ENCODE measurements at regions not wholly inside any gene's neighbourhood (a gene's known extent, or its start where the extent isn't known, plus 50 kb on each side); places are given as distances from the start of the nearest gene placed in this dataset.
"Not testable (repeated sequence)": the region's sequence is repeated elsewhere in the genome, so short reads cannot be mapped to it uniquely, and the experiment has no call there.

- DNase-seq = no peak
Measured at GRCh38 chr5:104111632-104112031, 549.0 kb upstream of the NUDT12 start.

- DNase-seq = no peak
Measured at GRCh38 chr5:104096451-104096850, 533.9 kb upstream of the NUDT12 start.

DNA sequence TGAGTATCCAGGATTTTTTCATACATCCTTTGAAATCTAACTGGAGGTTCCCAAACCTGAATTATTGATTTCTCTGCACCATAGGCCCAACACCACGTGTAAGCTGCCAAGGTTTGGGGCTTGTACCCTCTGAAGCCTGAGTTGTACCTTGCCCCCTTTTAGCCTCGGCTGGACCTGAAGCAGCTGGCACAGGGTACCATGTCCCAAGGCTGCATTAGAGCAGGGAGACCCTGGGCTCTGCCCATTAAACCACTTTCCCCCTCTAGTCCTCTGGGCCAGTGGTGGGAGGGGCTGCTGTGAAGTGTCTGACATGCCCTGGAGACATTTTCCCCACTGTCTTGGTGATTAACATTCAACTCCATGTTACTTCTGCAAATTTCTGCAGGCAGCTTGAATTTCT is 532.9 kb upstream of the NUDT12 start:
- no peak for DNase-seq

GRCh38 chr5:104088876-104089778 is 526.5 kb upstream of the NUDT12 start:
- DNase-seq = no peak

DNA sequence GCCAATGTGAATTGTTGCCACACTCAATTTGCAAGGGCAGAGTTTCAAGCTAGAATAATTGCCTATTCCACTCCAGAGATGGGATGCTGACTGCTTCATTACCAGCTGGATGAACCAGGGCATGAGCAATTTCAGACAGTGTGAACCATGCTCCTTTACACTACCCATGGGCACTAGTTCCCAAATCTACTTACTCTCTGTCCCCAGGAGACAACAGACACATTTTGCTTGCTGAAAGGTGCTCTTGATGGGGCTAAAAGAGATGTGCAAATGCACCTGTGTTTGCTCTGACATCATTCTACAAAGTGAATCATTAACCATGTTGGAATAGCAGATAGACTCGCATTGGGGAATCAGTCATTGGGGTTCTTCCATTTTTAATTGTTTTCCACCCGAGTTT is 522.3 kb upstream of the NUDT12 start:
- DNase-seq = no peak

- no peak for DNase-seq
Measured at GRCh38 chr5:104082754-104083153, 520.2 kb upstream of the NUDT12 start.

- DNase-seq = no peak
Measured at GRCh38 chr5:104081232-104081631, 518.6 kb upstream of the NUDT12 start.

DNA sequence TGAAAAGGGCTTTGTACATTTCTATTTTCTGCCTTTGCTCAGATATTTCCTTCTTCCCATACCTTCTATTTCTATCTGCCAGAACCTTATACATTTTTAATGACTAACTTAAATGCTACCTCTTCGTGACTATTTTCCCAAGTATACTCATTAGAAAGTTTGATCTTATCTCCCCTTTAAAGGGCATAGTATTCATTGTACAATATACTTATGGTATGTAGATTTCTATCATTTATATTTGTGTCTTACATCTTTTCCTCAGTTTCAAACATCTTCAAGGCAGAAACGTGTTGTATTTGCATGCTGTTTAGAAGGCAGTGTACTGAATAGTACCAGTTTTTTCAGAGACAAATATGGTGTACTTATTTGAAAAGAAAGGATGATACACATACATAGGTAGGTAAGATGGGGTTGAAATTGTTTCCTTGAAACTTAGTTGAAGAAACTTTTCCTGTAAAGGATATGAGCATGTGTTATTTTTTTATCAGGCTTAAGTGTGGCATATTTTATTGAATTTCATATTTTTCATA is 518.1 kb upstream of the NUDT12 start:
- DNase-seq = no peak

DNA sequence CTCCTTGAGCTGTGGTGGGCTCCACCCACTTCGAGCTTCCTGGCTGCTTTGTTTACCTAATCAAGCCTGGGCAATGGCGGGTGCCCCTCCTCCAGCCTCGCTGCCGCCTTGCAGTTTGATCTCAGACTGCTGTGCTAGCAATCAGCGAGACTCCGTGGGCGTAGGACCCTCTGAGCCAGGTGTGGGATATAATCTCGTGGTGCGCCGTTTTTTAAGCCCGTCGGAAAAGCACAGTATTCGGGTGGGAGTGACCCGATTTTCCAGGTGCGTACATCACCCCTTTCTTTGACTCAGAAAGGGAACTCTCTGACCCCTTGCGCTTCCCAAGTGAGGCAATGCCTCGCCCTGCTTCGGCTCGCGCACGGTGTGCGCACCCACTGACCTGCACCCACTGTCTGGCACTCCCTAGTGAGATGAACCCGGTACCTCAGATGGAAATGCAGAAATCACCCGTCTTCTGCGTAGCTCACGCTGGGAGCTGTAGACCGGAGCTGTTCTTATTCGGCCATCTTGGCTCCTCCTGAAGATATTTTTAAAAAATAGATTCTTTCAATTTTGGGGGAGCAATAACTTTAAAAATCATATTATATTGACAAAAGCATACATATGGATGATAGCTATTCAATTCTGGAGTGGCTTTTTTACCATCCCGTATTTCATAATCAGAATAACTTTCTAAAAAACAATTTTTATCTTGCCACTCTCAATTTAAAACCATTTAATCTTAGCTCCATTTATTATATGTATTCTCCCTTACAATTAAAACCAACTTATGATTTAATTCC is 517.5 kb upstream of the NUDT12 start:
- not testable (repeated sequence) for DNase-seq

DNA sequence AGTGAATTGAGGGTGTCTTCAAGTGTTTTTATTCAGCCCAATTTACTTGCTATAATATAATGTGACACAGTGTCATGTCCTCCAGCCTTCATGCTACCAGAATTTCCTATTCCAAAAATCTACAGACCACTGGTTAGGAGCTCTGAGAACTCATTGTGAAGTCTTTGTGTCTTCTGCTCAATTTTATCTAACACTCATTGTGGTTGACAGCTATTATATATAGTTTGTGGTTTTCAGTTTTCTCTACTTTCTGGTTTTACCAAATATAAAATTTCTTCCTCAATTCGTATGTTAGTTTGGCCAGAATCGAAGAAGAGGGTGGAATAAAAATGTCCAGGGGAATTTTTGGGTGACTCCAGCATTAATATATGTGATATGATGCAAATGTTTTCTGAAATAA is 509.3 kb upstream of the NUDT12 start:
- no peak for DNase-seq

DNA sequence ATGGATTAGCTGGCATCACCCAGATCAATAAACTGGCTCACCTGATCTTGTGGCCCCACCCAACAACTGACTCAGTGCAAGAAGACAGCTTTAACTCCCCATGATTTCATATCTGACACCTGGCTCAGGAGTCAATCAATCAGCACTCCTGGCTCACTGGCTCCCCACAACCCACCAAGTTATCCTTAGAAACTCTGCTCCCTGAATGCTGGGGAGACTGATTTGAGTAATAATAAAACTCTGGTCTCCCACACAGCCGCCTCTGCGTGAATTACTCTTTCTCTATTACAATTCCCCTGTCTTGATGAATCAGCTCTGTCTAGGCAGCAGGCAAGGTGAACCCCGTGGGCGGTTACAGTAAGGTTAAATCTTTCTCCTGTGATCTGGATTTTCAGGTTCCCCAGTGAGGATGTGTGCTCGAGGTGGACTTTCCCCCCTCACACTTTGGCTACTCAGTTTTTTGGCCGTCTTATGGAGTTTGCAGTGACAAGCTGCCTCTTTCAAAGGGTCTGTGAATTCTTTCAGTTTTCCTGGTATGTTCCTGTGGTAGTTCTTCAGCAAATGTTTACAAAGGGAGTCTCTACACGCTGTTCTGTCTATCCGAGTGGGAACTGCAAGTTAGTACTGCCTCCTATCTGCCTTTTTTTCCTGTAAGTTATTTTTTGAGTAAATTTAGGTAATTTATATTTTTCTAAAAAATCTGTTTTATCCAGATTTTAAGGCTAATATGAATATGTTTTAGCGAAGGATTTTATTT is 500.2 kb upstream of the NUDT12 start:
- DNase-seq = no peak

DNA sequence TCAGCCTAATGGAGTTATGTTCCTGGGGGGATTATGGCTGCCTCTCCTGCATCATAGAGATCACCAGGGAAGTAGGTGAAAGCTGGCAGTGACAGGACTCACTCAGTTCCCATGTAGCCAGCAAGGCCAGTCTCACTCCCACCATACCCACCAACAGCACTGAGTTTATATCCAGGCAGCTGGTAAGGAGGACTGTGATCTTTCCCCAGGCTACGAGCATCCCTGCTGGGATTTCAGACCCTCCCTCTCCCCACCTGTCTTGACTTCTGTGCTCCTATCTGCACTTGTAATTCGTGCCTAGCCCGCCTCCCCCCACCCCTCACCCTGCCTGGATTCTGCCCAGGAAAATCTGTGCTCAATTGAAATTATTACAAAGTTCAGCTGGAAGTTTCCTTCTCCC is 499.1 kb upstream of the NUDT12 start:
- no peak for DNase-seq

DNA sequence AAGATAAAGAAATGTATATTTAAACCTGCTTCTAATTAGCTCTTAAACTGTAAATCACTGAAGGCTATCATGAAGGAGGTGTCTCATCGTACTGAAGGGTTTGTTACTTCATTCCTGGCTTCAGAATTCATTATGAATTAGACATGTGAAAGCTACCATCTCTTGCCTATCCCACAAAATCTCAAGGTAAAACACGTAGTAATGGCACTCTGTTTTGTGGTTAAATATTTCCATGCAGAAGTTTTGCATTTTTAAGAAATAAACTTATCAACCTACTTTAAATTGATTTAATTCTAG is 490.7 kb upstream of the NUDT12 start:
- DNase-seq = no peak

- no peak for DNase-seq
Measured at GRCh38 chr5:104052558-104053352, 490.2 kb upstream of the NUDT12 start.

DNA sequence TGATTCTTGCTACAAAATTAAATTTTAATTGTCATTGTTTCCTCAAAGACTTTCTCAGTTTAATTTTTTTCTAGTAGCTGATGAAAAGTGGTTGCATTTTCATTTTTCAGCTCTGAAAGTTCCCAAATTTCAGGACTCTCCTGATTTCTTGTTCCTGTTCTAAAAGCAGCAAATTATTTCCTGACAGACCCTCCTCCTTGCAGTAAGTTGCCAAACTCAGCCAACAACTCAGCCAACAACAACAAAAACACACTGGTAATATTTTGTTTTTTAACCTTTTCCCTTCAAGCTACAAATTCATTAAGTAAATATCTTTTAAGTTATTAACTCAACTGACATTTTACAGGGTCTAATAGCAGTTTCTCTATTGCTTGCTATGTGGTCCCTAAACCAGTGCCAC is 487.8 kb upstream of the NUDT12 start:
- DNase-seq = no peak

- no peak for DNase-seq
Measured at GRCh38 chr5:104049752-104050151, 487.2 kb upstream of the NUDT12 start.

DNA sequence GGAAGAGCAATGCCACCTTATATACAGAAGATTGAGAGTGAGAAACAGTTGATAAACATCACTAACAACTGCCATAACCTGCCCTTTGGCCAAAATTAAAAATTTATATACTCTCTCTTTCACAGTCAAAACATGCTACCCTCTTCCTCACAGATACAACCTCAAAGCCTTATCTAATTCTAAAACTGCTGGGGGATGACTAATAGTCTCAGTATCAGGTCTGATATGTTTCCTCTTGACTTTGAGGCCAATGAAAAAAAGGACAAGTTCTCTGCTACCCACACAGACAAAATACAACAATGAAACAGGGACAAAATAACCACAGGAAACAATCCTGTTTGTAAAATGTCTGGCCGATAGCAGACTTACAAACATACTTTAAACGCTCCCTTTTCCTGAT is 485.6 kb upstream of the NUDT12 start:
- DNase-seq = no peak

GRCh38 chr5:104045987-104046386 is 483.4 kb upstream of the NUDT12 start:
- no peak for DNase-seq

DNA sequence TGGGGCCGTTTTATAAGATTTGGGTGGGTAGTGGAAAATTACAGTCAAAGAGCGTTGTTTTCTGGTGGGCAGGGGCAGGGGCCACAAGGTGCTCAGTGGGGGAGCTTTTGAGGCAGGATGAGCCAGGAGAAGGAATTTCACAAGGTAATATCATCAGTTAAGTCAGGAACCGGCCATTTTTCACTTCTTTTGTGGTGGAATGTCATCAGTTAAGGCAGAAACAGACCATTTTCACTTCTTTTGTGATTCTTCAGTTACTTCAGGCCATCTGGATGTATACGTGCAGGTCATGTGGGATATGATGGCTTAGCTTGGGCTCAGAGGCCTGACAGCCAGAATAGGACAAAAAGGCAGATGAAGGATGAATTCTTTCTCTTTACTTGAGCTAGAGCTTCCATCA is 477.3 kb upstream of the NUDT12 start:
- not testable (repeated sequence) for DNase-seq

DNA sequence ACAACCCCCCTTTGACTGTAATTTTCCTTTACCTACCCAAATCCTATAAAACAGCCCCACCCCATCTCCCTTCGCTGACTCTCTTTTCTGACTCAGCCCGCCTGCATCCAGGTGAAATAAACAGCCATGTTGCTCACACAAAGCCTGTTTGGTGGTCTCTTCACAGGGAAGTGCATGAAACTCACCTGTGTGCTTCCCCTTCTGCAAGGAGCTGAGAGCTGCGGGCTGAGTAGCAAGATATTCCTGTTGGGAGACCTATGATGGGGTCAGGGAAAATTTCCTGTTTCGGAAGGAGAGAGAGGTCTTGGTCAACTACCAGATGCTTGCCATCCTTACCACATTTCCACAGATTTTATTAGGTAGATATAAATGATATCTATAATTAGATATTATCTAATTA is 474.5 kb upstream of the NUDT12 start:
- not testable (repeated sequence) for DNase-seq

DNA sequence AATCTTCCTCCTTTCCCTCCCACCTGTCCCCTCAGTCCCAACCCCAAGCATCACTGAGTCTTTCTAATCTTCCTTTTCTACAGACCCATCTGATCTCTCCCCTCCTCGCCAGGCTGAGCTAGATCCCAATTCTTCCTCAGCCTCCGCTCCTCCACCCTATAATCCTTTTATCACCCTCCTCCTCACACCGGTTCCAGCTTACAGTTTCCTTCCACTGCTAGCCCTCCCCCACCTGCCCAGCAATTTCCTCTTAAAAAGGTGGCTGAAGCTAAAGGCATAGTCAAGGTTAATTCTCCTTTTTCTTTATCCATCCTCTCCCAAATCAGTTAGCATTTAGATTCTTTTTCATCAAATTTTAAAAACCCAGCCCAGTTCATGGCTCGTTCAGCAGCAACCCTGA is 470.6 kb upstream of the NUDT12 start:
- DNase-seq = not testable (repeated sequence)

DNA sequence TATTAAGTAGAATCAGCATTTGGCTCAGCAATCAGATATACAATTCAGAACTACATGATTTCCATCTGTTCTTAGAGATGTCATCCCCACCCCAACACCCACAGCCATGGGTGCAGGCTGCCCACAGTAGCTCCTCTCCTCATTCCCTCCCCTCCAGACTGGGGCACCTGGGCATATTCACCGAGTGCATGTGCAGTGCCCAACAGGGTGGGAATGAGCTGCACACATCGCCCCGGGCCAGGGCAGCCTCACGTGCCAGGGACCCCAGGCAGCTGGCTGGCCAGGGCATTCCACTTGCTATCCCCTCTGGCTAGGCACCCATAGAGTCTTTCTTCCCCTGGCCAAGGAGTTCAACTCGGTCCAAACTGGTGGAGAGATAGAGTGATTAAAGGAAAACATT is 461.9 kb upstream of the NUDT12 start:
- no peak for DNase-seq

DNA sequence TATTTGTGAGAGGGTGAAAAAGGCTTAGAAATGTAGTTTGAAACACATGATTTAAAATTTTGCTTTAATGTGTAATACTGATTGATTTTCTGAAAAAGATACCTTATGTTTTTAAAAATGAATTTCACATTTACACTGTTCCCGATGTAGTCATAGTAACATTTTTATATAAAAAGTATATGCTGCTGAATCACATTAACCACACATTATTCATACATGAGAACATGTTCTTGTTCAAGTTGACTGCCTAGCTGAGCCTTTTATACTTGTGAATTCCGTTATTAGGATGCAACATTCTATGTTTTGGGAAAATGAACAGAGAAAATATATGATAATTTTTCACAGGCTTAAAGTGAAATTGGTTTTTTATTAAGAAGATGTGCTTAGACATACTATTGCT is 461.1 kb upstream of the NUDT12 start:
- no peak for DNase-seq
